ENCODE measurements at regions not wholly inside any gene's neighbourhood (a gene's known extent, or its start where the extent isn't known, plus 50 kb on each side); places are given as distances from the start of the nearest gene placed in this dataset.

DNA sequence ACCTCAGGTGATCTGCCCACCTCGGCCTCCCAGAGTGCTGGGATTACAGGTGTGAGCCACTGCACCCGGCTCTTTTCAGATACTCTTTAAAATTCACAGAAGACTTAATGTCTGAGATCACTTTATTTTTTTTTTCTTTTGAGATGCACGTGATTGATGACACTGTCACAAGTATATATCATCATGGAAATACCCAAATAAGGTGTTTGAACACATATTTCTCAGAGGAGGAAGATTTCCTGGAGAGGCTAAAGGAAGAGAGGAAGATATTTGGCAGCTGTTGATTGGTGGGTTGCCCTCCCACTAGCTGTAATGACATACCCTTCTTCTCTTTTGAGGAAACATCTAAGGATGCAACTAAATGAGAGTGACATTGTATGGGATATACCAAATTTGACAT, 225.9 kb upstream of the CITED2 start:
- no peaks in the 10 kb centered on the region for H3K9me2 ChIP-seq (ENCODE audit: low read depth, low read length)
- no peaks in the 10 kb centered on the region for H3F3A ChIP-seq (ENCODE audit: insufficient read depth, low read length)
- no peaks in the 10 kb centered on the region for H3K27me3 ChIP-seq (ENCODE audit: insufficient read depth, low read length)
- no peak overlapping the region for H3K4me3 ChIP-seq (ENCODE audit: low read depth, low read length, poor library complexity, severe bottlenecking)
- no peak overlapping the region for H2AFZ ChIP-seq (ENCODE audit: low read length)
- H3K79me2 ChIP-seq (ENCODE audit: insufficient read depth, low read length): no peaks in the 10 kb centered on the region
- no peaks in the 10 kb centered on the region for H3K9me3 ChIP-seq (ENCODE audit: low read length)
- no peak overlapping the region for H3K4me2 ChIP-seq (ENCODE audit: low read length)
- H3K27ac ChIP-seq (ENCODE audit: low read depth, low read length, poor library complexity, severe bottlenecking): no peak overlapping the region
- H3K4me1 ChIP-seq (ENCODE audit: insufficient read depth, low read length, severe bottlenecking): no peaks in the 10 kb centered on the region
- no peaks in the 10 kb centered on the region for H4K20me1 ChIP-seq (ENCODE audit: insufficient read depth, low read length)
- TF ChIP-seq, protein P1, sequence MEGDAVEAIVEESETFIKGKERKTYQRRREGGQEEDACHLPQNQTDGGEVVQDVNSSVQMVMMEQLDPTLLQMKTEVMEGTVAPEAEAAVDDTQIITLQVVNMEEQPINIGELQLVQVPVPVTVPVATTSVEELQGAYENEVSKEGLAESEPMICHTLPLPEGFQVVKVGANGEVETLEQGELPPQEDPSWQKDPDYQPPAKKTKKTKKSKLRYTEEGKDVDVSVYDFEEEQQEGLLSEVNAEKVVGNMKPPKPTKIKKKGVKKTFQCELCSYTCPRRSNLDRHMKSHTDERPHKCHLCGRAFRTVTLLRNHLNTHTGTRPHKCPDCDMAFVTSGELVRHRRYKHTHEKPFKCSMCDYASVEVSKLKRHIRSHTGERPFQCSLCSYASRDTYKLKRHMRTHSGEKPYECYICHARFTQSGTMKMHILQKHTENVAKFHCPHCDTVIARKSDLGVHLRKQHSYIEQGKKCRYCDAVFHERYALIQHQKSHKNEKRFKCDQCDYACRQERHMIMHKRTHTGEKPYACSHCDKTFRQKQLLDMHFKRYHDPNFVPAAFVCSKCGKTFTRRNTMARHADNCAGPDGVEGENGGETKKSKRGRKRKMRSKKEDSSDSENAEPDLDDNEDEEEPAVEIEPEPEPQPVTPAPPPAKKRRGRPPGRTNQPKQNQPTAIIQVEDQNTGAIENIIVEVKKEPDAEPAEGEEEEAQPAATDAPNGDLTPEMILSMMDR (IDR thresholded peaks at IDR 0.05; ENCODE audit: low read length): no peak
- TF ChIP-seq EZH2 (IDR thresholded peaks at IDR 0.05; ENCODE audit: borderline replicate concordance, low read length): no peak
- no peak overlapping the region for H3K9ac ChIP-seq (ENCODE audit: low read length)
- no peaks in the 10 kb centered on the region for H3K36me3 ChIP-seq (ENCODE audit: insufficient read depth, low read length)

DNA sequence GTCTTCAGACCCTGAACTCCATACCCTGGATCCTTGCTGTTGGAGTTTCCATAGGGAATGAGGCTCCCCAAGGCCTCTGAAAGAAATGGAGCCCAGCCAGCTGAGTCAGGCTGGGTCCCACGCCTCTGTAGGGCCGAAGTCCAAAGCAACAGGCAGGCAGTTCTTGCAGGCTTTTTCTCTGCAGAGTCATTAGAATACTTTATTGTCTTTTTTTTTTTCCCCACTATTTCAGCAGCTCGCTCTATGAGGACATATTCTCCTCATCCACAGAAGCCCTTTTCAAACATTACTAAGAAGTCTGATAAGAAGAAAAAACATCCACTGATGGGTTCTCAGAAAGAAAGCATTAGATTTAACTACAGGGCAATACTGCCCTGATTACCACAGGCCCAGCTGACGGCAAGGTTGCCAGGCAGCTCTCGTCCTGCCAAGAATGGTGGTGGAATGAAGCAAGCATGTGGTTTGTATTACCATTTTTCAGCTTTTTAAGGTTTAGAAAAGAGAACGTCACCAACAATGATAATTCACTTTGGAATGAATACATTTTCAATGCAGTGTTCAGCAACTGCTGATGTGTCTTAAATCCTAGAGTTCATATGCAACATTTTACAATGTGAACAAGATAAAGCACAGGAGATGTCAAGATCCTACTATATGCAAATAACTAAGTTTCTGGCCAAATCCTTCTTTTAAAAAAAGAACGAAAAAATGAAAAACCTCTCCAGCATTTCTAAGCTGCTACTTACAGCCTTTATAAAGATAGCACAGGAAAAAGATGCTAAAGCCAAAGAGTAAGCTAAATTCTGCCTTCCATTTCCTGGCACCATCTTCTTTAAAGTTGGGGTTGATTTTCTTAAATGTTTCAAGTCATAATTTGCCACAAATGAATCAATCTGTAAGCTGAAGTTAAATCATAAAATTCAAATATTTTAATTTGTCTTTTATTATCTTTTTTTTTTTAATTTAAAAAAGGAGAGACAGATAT, 223.6 kb upstream of the CITED2 start:
- no peak overlapping the region for H3K4me3 ChIP-seq (ENCODE audit: low read depth, low read length, poor library complexity, severe bottlenecking)
- H3K36me3 ChIP-seq (ENCODE audit: insufficient read depth, low read length): no peaks in the 10 kb centered on the region
- no peaks in the 10 kb centered on the region for H3F3A ChIP-seq (ENCODE audit: insufficient read depth, low read length)

DNA sequence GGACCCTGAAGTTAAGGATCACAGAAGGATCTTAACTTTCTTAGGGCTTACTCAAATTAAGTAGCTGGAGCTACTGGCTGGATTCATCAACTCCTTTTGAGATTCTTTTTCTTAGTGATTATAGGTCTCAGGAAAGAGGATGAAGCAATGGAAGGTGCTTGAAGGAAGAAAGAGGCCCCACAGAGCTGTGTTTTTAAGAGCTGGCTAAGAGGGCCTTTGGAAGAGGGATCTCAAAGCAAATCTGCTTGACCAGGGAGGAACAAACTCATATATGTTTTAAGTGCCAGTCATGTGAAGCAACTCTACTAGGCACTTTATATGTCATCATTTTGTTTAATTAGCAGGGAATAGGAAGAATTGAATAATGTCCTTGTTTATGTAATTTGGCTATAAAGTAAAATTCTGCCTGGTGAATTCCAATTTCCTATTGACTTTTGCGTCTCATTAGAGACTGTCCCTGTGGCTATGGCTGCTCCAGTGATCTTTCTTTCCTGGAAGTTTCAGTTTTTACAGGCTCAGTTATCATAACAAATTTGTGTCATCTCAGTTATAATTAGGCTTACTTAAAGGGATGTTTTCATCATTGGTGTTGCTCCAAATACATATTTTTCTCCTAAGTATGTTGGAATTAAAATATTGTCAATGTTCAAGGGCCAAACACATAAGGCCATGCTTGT, 222.8 kb upstream of the CITED2 start:
- Histone ChIP-seq H3K9ac (ENCODE audit: low read length) (no peak overlapping the region), H3K4me2 (ENCODE audit: low read length) (no peak overlapping the region), H3K27me3 (ENCODE audit: insufficient read depth, low read length) (no peaks in the 10 kb centered on the region), H3K9me2 (ENCODE audit: low read depth, low read length) (no peaks in the 10 kb centered on the region), H2AFZ (ENCODE audit: low read length) (no peak overlapping the region), H3F3A (ENCODE audit: insufficient read depth, low read length) (no peaks in the 10 kb centered on the region), H3K4me3 (ENCODE audit: low read depth, low read length, poor library complexity, severe bottlenecking) (no peak overlapping the region), H4K20me1 (ENCODE audit: insufficient read depth, low read length) (no peaks in the 10 kb centered on the region), H3K79me2 (ENCODE audit: insufficient read depth, low read length) (no peaks in the 10 kb centered on the region), H3K36me3 (ENCODE audit: insufficient read depth, low read length) (no peaks in the 10 kb centered on the region), H3K27ac (ENCODE audit: low read depth, low read length, poor library complexity, severe bottlenecking) (no peak overlapping the region), H3K9me3 (ENCODE audit: low read length) (no peaks in the 10 kb centered on the region), H3K4me1 (ENCODE audit: insufficient read depth, low read length, severe bottlenecking) (no peaks in the 10 kb centered on the region)
- no peak for TF ChIP-seq EZH2 (IDR thresholded peaks at IDR 0.05; ENCODE audit: borderline replicate concordance, low read length)
- TF ChIP-seq, protein P1 (IDR thresholded peaks at IDR 0.05; ENCODE audit: low read length): no peak

More for the DNA sequence above, 223.6 kb upstream of the CITED2 start:
- Histone ChIP-seq H3K9me3 (ENCODE audit: low read length) (no peaks in the 10 kb centered on the region), H2AFZ (ENCODE audit: low read length) (no peak overlapping the region), H3K4me2 (ENCODE audit: low read length) (no peak overlapping the region), H3K9me2 (ENCODE audit: low read depth, low read length) (no peaks in the 10 kb centered on the region), H3K27ac (ENCODE audit: low read depth, low read length, poor library complexity, severe bottlenecking) (no peak overlapping the region), H3K79me2 (ENCODE audit: insufficient read depth, low read length) (no peaks in the 10 kb centered on the region), H3K9ac (ENCODE audit: low read length) (no peak overlapping the region), H4K20me1 (ENCODE audit: insufficient read depth, low read length) (no peaks in the 10 kb centered on the region), H3K4me1 (ENCODE audit: insufficient read depth, low read length, severe bottlenecking) (no peaks in the 10 kb centered on the region), H3K27me3 (ENCODE audit: insufficient read depth, low read length) (no peaks in the 10 kb centered on the region)
- TF ChIP-seq EZH2 (IDR thresholded peaks at IDR 0.05; ENCODE audit: borderline replicate concordance, low read length): no peak
- TF ChIP-seq, protein P1 (IDR thresholded peaks at IDR 0.05; ENCODE audit: low read length): no peak
